Stomach (tissue), 4 donors: ENCODE measurements at regions not wholly inside any gene's neighbourhood (a gene's known extent, or its start where the extent isn't known, plus 50 kb on each side); places are given as distances from the start of the nearest gene placed in this dataset.

ENCODE experiments used
- EP300 ChIP-seq: sonication (generic); formaldehyde crosslinking; IDR thresholded peaks from one replicate; pipeline ENCODE4 v1.6.1; 2017; ENCODE audit warnings: antibody characterized with exemption
- POLR2AphosphoS5 ChIP-seq, 3 donors: sonication (generic); formaldehyde crosslinking; IDR thresholded peaks; one replicate each; pipeline ENCODE4 v1.6.1; 2016; ENCODE audit warnings: antibody characterized with exemption in 3 of 3
- TF ChIP-seq, protein P1 (sequence below), 7 experiments: fragments of 450-650 bp in 4 of 7; fragments of 200-600 bp in 3 of 7; sonication (generic) in 3 of 7; IDR thresholded peaks; one replicate each; pipeline ENCODE4 v1.5.1; 2016 to 2019; ENCODE audit warnings: antibody characterized with exemption in 7 of 7, control low read depth in 2 of 7, mild to moderate bottlenecking in 1 of 7

- TF ChIP-seq, protein P1, sequence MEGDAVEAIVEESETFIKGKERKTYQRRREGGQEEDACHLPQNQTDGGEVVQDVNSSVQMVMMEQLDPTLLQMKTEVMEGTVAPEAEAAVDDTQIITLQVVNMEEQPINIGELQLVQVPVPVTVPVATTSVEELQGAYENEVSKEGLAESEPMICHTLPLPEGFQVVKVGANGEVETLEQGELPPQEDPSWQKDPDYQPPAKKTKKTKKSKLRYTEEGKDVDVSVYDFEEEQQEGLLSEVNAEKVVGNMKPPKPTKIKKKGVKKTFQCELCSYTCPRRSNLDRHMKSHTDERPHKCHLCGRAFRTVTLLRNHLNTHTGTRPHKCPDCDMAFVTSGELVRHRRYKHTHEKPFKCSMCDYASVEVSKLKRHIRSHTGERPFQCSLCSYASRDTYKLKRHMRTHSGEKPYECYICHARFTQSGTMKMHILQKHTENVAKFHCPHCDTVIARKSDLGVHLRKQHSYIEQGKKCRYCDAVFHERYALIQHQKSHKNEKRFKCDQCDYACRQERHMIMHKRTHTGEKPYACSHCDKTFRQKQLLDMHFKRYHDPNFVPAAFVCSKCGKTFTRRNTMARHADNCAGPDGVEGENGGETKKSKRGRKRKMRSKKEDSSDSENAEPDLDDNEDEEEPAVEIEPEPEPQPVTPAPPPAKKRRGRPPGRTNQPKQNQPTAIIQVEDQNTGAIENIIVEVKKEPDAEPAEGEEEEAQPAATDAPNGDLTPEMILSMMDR (IDR thresholded peaks at IDR 0.05) = no peak
- TF ChIP-seq EP300 (no peak), POLR2AphosphoS5 (IDR thresholded peaks at IDR 0.05) (peak in 2 of 3 donors; percentile 8 to 39)
Observed at GRCh38 chr12:65536876-65537681, 258.6 kb downstream of the MSRB3 start.
